Mesendoderm (in vitro differentiated cells): ENCODE measurements at regions not wholly inside any gene's neighbourhood (a gene's known extent, or its start where the extent isn't known, plus 50 kb on each side); places are given as distances from the start of the nearest gene placed in this dataset.

Experiments used
- DNase-seq: peaks from one replicate; pipeline ENCODE4 v3.0.0; 2013
- H2AK5ac ChIP-seq: 2 replicates; pipeline ENCODE4 v1.6.1; 2013; ENCODE audit warnings: low read length, inconsistent platforms
- H2BK120ac ChIP-seq: 2 replicates; pipeline ENCODE4 v1.6.1; 2013; ENCODE audit warnings: low read depth, mild to moderate bottlenecking, low read length, moderate library complexity, mixed read lengths
- H2BK15ac ChIP-seq: replicated peaks from 2 replicates; pipeline ENCODE4 v1.6.1; 2013; ENCODE audit warnings: low read depth, mild to moderate bottlenecking, moderate library complexity
- H2BK5ac ChIP-seq: 2 replicates; pipeline ENCODE4 v1.6.1; 2013; ENCODE audit warnings: low read length, inconsistent platforms
- H3K18ac ChIP-seq: 2 replicates; pipeline ENCODE4 v1.6.1; 2013; ENCODE audit warnings: mild to moderate bottlenecking, low read length, mixed read lengths
- H3K23ac ChIP-seq: one replicate; pipeline ENCODE4 v1.6.1; 2013; ENCODE audit warnings: low read length
- H3K27ac ChIP-seq: 2 replicates; pipeline ENCODE4 v1.5.1; 2013; ENCODE audit warnings: low read depth, mild to moderate bottlenecking, inconsistent platforms, low read length, moderate library complexity
- H3K27me3 ChIP-seq: 2 replicates; pipeline ENCODE4 v1.6.1; 2013; ENCODE audit warnings: low read length, control low read depth, mild to moderate bottlenecking, inconsistent platforms; ENCODE audit not compliant: insufficient read depth, poor library complexity
- H3K36me3 ChIP-seq: 2 replicates; pipeline ENCODE4 v1.6.1; 2013; ENCODE audit warnings: low read length, inconsistent platforms; ENCODE audit not compliant: control insufficient read depth, insufficient read depth
- H3K4ac ChIP-seq: one replicate; pipeline ENCODE4 v1.6.1; 2013; ENCODE audit warnings: low read depth, mild to moderate bottlenecking, low read length, moderate library complexity
- H3K4me1 ChIP-seq: 2 replicates; pipeline ENCODE4 v1.6.1; 2013; ENCODE audit warnings: low read depth, low read length, inconsistent platforms; ENCODE audit not compliant: control insufficient read depth
- H3K4me2 ChIP-seq: 2 replicates; pipeline ENCODE4 v1.6.1; 2013; ENCODE audit warnings: low read length
- H3K4me3 ChIP-seq: 2 replicates; pipeline ENCODE4 v1.5.1; 2013; ENCODE audit warnings: mild to moderate bottlenecking, low read length
- H3K56ac ChIP-seq: one replicate; pipeline ENCODE4 v1.6.1; 2013; ENCODE audit warnings: low read length
- H3K79me1 ChIP-seq: 2 replicates; pipeline ENCODE4 v1.6.1; 2013; ENCODE audit warnings: low read length, inconsistent platforms
- H3K79me2 ChIP-seq: 2 replicates; pipeline ENCODE4 v1.6.1; 2013; ENCODE audit warnings: mild to moderate bottlenecking, low read length; ENCODE audit not compliant: control insufficient read depth, insufficient read depth
- H3K9ac ChIP-seq: 2 replicates; pipeline ENCODE4 v1.6.1; 2013; ENCODE audit warnings: low read length, inconsistent platforms
- H4K5ac ChIP-seq: one replicate; pipeline ENCODE4 v1.6.1; 2013; ENCODE audit warnings: low read length
- H4K8ac ChIP-seq: one replicate; pipeline ENCODE4 v1.6.1; 2013; ENCODE audit warnings: low read depth, mild to moderate bottlenecking, control low read depth, low read length, moderate library complexity
- WGBS: extraction: QIAGEN DNeasy Blood & Tissue Kit; methylation state at CpG from one replicate; pipeline ENCODE4 v1.1.7; 2013; ENCODE audit warnings: low lambda C conversion rate, missing lambda C conversion rate; ENCODE audit not compliant: insufficient coverage; ENCODE audit errors: extremely low coverage; 5-methylcytosine and 5-hydroxymethylcytosine counted together

DNA sequence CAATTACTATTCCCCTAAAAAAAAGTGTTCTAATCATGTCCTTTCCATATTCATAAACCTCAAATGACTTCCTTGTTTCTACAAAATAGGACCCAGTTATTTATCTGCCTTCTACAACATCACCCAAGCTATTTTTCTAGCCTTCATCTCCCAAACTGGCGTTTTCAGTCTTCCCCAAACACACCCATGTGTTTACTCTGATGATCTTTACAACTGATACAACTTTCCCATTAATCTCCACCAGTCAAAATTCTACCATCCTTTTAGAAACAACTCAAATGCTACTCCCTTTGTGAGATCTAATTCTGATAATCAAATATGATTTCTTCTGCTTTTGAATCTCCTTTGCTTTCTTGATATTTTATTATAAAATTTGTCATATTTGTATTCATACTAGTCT, 114.5 kb downstream of the DUSP6 start:
- DNase-seq: no peak
- Histone ChIP-seq H3K4me1 (peaks cover 3% of the 10 kb centered on the region), H3K9ac (no peak overlapping the region), H3K23ac (no peak overlapping the region), H3K4me2 (no peak overlapping the region), H2BK15ac (no peak overlapping the region), H3K4ac (no peak overlapping the region), H3K56ac (no peak overlapping the region), H4K8ac (no peak overlapping the region), H3K79me1 (no peaks in the 10 kb centered on the region), H3K27me3 (no peaks in the 10 kb centered on the region), H3K18ac (no peak overlapping the region), H4K5ac (no peak overlapping the region), H3K27ac (no peak overlapping the region), H2BK120ac (no peak overlapping the region), H2AK5ac (no peak overlapping the region), H2BK5ac (no peak overlapping the region), H3K4me3 (no peak overlapping the region), H3K36me3 (no peaks in the 10 kb centered on the region), H3K79me2 (no peaks in the 10 kb centered on the region)
- no CpG with 5 or more reads among the region's 1 CpG for WGBS

DNA sequence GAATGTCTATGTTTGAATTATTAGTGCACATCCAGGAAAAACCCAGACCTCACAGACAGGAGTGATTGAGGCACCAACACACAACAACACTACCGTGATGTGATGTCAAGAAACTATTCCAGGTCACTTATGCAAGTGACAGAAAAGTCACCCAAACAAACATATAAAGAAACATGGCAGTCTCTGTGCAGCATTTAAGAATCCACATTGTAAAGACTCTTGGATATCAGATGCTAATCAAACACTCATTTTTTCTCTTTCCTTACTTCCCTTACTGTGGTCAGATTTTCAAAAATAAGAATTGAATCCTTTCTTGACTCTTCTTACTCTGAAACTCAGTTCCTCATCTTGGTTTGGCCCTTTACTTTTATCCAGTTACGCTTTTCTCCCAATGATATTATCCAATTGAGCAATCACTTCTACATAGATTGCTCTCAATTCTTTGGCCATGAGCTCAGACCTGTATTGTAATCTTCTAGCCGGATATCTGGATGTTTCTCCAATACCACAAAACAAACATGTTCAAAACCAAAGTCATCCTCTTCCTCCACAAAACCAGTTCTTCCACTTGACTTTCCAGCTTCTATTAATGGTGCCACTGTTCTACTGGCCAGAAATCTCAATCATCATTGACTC, 115.4 kb downstream of the DUSP6 start:
- no peak overlapping the region for H2AK5ac ChIP-seq

DNA sequence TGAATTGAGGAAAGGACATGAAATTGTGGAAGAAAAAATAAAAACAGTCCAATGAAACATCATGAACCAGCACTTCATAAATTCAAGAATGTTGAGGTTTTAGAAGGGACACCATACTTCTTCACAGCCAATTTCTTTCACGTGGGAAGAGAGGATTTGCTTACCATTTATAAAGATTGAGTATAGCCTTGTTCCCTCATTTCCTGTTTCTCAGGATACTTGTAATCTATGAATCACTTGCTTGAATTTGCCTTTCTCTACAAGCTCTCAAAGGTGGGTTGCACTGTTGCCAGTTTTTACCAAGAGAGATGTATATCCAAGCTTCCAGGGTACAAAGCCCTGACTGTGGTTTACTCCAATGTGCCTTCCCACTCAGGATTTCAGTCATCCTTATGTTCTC, 116.1 kb downstream of the DUSP6 start:
- H2BK120ac ChIP-seq: no peak overlapping the region
- no peak overlapping the region for H3K4me2 ChIP-seq
- no peak overlapping the region for H3K23ac ChIP-seq
- no peak overlapping the region for H3K18ac ChIP-seq
- no peak overlapping the region for H3K4ac ChIP-seq
- no peak overlapping the region for H3K27ac ChIP-seq
- H3K36me3 ChIP-seq: no peaks in the 10 kb centered on the region
- no peak overlapping the region for H3K4me3 ChIP-seq
- no peak overlapping the region for H4K8ac ChIP-seq
- no peak overlapping the region for H3K56ac ChIP-seq
- H4K5ac ChIP-seq: no peak overlapping the region
- H3K9ac ChIP-seq: no peak overlapping the region
- H3K27me3 ChIP-seq: no peaks in the 10 kb centered on the region
- no peak overlapping the region for H2BK15ac ChIP-seq
- H3K79me2 ChIP-seq: no peaks in the 10 kb centered on the region
- no peaks in the 10 kb centered on the region for H3K79me1 ChIP-seq
- no peak overlapping the region for H2AK5ac ChIP-seq
- peaks cover 3% of the 10 kb centered on the region for H3K4me1 ChIP-seq
- H2BK5ac ChIP-seq: no peak overlapping the region
- WGBS: no CpG with 5 or more reads among the region's 1 CpG
- no peak for DNase-seq

More for the DNA sequence above, 115.4 kb downstream of the DUSP6 start:
- Histone ChIP-seq H3K18ac (no peak overlapping the region), H3K4me2 (no peak overlapping the region), H2BK15ac (peak overlapping the region; percentile 27), H3K27ac (no peak overlapping the region), H3K56ac (no peak overlapping the region), H3K4ac (no peak overlapping the region), H2BK5ac (no peak overlapping the region), H4K8ac (no peak overlapping the region), H3K4me3 (no peak overlapping the region), H3K9ac (no peak overlapping the region), H3K4me1 (peaks cover 3% of the 10 kb centered on the region), H3K36me3 (no peaks in the 10 kb centered on the region), H3K79me2 (no peaks in the 10 kb centered on the region), H3K79me1 (no peaks in the 10 kb centered on the region), H3K27me3 (no peaks in the 10 kb centered on the region), H4K5ac (no peak overlapping the region), H2BK120ac (no peak overlapping the region), H3K23ac (no peak overlapping the region)
- WGBS: no CpG with 5 or more reads among the region's 3 CpGs
- DNase-seq: no peak

DNA sequence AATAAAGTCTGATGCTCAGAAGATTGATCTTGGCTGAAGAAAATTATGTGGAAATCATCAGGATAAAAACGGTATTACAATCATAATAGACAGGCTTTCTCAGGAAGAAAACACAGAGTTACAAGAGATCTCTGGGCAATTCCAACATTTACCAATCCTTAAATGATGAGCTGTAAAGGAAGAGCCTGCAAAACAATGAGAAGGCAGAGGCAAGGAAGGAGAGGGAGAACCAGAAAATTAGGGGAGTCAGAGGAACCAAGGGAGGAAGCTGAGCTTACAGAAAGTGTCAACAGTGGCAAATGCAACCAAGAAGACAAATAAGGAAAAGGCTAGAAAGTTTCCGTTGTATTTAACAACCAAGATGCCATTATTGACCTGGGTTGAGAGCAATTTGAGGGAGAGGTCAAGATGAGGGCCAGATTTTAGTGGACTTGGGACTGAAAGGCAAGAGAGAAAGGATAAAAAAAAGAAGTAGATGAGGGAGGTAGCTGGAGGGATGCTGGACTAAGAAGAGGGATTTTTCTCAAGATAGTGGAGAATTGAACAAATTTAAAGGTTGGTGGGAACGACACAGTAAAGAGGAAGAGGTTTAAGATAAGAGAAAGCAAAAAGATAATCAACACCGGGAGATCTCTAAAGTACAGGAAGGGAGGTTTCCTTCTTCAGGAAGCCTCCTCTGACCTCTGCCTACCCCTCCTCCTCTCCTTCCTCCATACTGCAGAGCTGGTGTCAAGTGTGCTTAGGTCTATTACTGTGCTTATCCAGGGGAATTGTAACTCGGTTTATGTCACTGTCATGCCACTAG, 116.9 kb downstream of the DUSP6 start:
- H3K23ac ChIP-seq: no peak overlapping the region
- H3K4me2 ChIP-seq: no peak overlapping the region
- H3K4ac ChIP-seq: no peak overlapping the region
- no peak overlapping the region for H4K5ac ChIP-seq
- H4K8ac ChIP-seq: no peak overlapping the region
- H2BK5ac ChIP-seq: no peak overlapping the region
- peaks cover 3% of the 10 kb centered on the region for H3K4me1 ChIP-seq
- peak overlapping the region; percentile 52 for H3K56ac ChIP-seq
- DNase-seq: no peak
- H3K18ac ChIP-seq: no peak overlapping the region
- no peaks in the 10 kb centered on the region for H3K27me3 ChIP-seq
- no peaks in the 10 kb centered on the region for H3K79me1 ChIP-seq
- no peak overlapping the region for H3K27ac ChIP-seq
- no peak overlapping the region for H3K4me3 ChIP-seq
- no peaks in the 10 kb centered on the region for H3K79me2 ChIP-seq
- peak overlapping the region; percentile 4 for H2BK15ac ChIP-seq
- no peak overlapping the region for H2BK120ac ChIP-seq
- no CpG with 5 or more reads among the region's 5 CpGs for WGBS
- H3K36me3 ChIP-seq: no peaks in the 10 kb centered on the region
- H3K9ac ChIP-seq: no peak overlapping the region
- H2AK5ac ChIP-seq: no peak overlapping the region

DNA sequence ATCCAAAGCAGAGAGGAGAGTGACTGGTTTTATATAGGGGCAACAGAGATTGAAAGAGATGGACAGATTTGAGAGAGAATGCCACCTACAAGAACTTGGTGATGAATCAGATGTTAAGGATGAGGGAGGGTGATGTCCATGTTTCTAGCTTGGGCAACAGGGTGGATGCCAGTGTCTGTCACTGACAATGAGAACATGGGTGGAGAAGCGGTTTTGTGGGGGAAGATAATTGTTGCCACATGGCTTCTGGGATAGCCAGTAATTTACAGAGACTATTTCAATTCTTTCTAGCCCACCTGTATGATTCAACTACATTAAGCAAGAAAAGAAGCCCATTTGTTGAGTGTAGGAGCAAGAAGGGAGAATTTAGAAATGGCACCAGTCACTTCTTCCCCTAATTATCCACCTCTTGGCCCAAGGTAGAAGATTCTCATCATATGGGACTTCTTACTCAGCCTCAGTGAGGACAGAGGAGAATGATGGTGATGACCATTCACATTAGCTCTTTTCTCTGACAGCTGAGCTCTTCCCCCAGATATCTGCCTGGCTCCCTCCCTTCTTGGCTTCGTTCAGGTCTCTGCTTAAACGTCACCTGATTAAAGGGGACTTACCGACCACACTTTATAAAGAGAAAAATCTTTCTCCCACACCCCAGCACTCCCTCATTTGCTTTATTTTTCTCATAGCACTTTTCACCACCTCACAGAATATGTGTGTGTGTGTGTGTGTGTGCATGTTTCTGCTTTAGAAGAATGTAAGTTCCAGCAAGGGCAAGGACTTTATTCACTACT, 117.8 kb downstream of the DUSP6 start:
- peaks cover 3% of the 10 kb centered on the region for H3K4me1 ChIP-seq
- H3K79me2 ChIP-seq: no peaks in the 10 kb centered on the region
- no peak overlapping the region for H3K9ac ChIP-seq
- H3K27ac ChIP-seq: no peak overlapping the region
- no peak overlapping the region for H3K23ac ChIP-seq
- no peak overlapping the region for H2BK120ac ChIP-seq
- no CpG with 5 or more reads among the region's 4 CpGs for WGBS
- H3K4me2 ChIP-seq: no peak overlapping the region
- H3K18ac ChIP-seq: no peak overlapping the region
- peak overlapping the region; percentile 4 for H2BK15ac ChIP-seq
- DNase-seq: no peak
- H2BK5ac ChIP-seq: no peak overlapping the region
- no peaks in the 10 kb centered on the region for H3K36me3 ChIP-seq
- H3K79me1 ChIP-seq: no peaks in the 10 kb centered on the region
- H4K8ac ChIP-seq: no peak overlapping the region
- no peak overlapping the region for H4K5ac ChIP-seq
- no peak overlapping the region for H3K56ac ChIP-seq
- no peak overlapping the region for H3K4me3 ChIP-seq
- H2AK5ac ChIP-seq: no peak overlapping the region
- H3K4ac ChIP-seq: no peak overlapping the region
- no peaks in the 10 kb centered on the region for H3K27me3 ChIP-seq
